ENCODE measurements at regions not wholly inside any gene's neighbourhood (a gene's known extent, or its start where the extent isn't known, plus 50 kb on each side); places are given as distances from the start of the nearest gene placed in this dataset.

DNA sequence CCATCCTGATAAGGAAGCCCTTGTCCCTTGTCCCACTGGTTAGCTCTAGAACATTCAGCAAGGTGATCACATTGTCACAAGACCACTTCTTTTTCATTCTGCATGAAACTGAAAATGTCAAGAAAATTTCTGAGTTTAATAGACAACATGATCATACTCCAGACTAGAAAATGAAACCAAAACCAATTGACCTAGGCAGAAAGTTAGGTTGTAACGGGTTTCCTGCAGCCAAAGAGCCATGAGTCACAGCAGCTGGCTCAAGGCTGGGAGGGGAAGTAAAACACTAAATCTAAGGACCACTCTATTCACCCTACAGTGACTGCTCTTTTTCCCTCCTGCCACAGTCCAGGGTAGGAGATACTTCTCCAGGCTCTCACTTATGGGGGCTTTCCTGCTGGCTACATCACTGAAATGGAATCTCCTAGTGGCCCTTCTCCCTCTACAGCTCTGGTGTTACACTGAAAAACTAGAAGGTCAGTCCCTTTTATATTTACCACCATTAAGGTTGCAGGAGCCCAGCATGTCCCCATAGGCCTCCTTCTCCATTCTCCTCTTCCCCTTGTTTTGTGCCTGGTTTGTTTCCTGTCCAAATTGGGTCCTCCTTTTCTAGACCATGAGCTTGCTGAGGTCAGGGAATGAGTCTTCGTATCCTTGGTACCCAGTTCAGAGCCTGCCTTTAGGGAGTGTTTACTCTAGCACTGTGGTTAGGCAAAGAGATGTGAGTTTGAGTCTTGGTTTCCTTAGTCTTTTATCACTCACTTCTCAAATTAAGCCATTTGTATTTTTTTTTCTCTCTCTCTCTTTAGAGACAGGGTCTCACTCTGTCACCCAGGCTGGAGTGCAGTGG lies 236.5 kb upstream of the JUN start:
- DNase-seq (ENCODE audit: low read depth in 1 of 2, low spot score in 1 of 2), result no peak

DNA sequence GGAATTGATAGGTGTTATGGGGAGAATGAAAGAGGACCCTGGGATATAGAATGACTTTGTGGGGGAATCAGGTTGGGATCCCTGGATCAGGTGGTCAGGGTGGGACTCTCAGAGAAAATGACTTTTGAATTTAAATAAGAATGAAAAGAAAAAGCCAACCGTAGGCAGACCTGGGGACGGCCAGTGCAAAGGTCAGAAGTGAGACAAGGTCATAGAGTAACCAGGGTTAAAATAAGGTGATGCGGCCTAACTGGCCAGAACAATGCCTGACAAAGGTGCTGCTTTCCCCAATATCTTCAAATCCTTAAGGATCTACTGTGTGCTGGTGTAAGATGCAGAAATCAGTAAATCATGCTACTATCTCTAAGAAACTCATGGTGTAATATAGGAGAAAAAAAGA lies 238.4 kb upstream of the JUN start:
- no peak for DNase-seq (ENCODE audit: low read depth in 1 of 2, low spot score in 1 of 2)

DNA sequence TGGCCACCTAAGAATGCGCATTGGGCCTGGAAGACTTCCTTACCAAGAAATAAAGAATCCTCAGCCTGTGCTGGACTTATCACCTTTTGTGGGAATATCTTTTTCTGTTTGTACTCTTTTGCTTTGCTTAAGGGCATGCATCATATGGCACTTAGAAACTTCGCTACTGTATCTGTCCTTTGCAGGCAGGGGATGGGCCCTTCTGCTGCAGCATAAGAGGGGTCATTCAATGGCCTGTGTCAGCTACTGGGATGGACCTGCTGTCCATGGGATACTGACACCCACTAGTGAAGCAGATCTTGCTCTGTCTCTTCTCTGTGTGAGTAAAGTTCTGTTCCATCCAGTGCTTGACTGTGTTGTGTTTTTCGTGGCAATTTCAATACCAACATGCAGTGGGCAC lies 239.0 kb upstream of the JUN start:
- DNase-seq (ENCODE audit: low read depth in 1 of 2, low spot score in 1 of 2), result no peak

DNA sequence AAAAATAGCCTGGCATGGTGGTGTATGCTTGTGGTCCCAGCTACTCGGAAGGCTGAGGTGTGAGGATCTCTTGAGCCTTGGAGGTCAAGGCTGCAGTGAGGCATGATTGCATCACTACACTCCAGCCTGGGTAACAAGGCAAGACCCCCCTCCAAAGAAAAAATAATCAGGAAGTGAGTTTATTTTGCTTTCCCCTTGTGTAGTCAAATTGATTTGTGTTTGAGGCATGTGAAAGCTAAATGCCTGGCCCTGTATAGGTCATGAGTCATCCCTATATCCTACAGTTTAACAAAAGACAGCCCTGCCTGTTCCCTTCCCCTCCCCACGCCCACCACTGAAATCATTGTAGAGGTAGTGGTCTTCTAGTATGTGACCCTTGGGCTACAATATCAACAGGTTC lies 241.4 kb upstream of the JUN start:
- DNase-seq (ENCODE audit: low read depth in 1 of 2, low spot score in 1 of 2), result no peak

GRCh38 chr1:59025898-59026426 lies 242.1 kb upstream of the JUN start:
- no peak for DNase-seq (ENCODE audit: low read depth in 1 of 2, low spot score in 1 of 2)

DNA sequence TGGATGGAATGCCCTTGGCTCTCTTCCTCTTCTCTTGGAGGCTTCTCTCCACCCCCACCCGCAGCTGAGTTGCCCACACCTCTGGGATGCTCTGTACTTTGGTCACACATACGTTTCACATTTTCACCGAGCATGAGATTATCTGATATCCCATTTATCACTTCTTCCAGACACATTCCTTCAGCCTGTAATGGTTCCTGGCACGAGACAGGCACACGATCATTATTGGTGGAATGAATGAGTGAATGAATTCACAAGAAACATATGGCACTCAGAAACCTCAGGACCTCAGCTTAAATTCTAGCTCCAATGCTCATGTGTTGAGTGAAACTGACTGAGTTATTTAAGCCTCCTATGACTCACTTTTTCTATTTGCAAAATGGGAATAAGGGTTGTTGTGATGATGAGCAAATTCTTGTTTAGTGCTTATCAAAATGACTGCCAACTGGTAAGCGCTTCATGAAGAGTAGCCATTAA lies 242.7 kb upstream of the JUN start:
- DNase-seq (ENCODE audit: low read depth in 1 of 2, low spot score in 1 of 2), result no peak

- no peak for DNase-seq (ENCODE audit: low read depth in 1 of 2, low spot score in 1 of 2)
Observed at GRCh38 chr1:59027177-59027576, 243.3 kb upstream of the JUN start.

GRCh38 chr1:59028048-59028447 lies 244.2 kb upstream of the JUN start:
- DNase-seq (ENCODE audit: low read depth in 1 of 2, low spot score in 1 of 2), result no peak

DNA sequence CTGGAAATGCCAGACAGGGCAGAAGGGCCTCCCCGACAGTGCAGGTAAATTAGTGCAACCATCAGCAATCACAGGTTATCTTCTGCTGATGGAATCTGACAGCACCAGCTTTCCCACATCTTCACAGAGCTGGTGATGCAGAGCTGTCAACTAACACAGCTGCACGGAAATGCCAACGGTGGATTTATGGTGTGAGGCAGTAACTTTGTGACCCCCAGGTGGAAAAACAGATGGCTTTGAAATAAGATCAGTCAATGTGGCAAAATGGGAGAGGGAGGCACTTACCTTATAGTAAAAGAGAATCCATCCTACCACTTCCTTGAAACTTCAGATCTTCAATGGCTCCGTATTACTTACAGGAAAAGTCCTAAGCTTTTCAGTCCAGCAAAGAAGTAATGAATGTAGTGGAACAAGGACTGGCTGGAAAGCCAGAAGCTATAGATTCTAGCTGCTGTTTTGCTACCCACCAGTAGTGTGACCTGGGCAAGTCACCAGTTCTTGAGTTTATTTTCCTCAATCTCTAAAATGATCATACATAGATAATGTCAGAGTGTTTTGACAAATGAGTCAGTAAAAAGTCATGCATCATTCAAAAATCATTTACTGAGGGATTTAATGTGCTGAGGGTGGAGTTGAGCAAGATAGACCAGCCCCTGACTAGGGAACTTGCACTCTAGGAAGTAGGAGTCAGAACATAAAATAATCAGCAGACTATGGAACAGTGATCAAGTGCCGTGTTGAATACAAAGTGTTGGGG lies 245.7 kb upstream of the JUN start:
- no peak for DNase-seq (ENCODE audit: low read depth in 1 of 2, low spot score in 1 of 2)

- DNase-seq (ENCODE audit: low read depth in 1 of 2, low spot score in 1 of 2), result no peak
Observed at GRCh38 chr1:59032228-59032627, 248.4 kb upstream of the JUN start.

DNA sequence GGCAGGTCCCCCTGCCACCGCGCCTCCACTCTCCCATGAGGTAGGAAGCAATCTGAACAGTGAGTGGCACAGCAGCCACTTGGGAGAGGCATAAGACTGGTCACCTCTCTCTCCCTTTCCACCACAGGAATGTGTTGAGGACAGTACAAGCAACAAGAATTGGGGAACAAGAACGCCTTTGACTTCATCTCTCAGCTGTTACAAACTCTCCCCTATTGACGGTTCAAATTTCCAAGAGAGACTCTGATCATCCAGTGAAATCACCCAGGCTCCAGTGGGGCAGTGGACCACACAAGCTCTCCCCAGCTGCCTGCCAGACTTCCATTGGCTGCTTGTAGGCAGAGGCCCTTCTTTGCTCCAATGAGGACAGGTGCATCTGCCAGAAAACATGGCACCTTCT lies 249.9 kb upstream of the JUN start:
- DNase-seq (ENCODE audit: low read depth in 1 of 2, low spot score in 1 of 2), result no peak

DNA sequence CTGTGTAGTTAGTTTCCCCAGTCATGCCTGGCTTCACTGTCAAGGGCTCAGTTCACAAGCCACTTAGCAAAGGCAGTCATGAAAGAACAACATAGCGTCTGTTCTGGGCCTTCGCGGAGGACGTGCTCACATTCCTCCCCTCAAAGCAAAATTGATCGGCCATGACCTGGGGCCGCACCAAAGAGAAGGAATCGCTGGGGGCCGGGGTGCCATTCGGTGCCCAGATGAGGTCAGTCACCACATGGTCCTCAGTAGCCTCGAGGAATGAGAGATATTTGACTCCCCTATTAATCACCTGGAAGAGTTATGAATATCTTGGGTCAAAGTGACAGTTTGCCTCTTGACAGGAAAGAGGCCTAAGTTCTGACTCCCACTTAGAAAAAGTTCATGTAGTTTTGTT lies 251.1 kb upstream of the JUN start:
- DNase-seq (ENCODE audit: low read depth in 1 of 2, low spot score in 1 of 2), result no peak

GRCh38 chr1:59039551-59039950 lies 255.7 kb upstream of the JUN start:
- no peak for DNase-seq (ENCODE audit: low read depth in 1 of 2, low spot score in 1 of 2)

DNA sequence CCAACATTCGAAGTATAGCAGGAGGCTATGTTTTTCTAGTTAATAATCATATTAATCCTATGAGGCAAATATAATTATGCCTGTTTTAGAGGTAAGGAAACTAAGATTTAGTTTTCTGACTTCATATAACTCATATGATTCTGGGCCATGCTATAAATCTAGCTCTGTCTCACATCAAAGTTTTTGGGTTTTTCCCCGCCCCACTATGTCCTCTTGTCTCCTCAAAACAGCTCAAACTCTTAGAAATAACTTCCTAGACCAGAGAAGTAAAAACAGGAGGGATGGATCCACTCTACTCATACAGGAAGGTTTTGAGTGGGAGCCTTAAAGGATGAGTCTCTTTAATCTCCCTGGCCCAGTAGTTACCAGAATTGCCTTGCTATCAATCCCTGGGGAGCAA lies 256.4 kb upstream of the FGGY start:
- DNase-seq (ENCODE audit: low read depth in 1 of 2, low spot score in 1 of 2), result no peak

DNA sequence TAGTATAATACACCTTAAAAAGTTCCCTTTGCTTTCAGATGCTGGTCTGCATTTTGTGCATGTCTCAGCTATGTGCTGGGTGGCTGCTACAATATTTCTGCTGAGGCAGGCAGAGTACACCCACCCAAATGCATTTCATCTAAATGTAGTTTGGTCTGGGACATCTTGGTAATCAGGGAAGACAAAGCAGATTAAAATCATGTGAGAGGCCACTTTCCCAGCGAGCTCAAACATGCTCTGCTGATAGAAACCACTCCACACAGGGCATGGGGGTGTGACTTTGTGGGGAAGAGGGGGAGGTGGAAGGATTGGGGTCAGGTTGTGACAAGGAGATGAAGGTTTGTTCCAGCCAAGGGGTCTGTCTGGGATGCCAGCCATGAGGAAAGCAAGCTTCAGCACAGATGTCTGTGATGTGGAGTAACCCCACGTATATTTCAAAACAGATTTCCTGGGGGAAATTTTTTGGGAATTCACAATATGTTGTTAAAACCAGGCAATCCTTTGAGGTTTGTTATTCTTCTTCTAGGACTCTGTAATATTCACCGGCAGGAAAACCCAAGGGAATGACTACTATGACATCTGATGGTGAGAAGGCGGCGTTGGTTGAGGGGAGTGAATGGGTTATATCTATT lies 255.1 kb upstream of the FGGY start:
- DNase-seq (ENCODE audit: low read depth in 1 of 2, low spot score in 1 of 2), result no peak

- DNase-seq (ENCODE audit: low read depth in 1 of 2, low spot score in 1 of 2), result no peak
Observed at GRCh38 chr1:59043796-59044195, 253.1 kb upstream of the FGGY start.

- no peak for DNase-seq (ENCODE audit: low read depth in 1 of 2, low spot score in 1 of 2)
Observed at GRCh38 chr1:59044535-59045121, 252.3 kb upstream of the FGGY start.

DNA sequence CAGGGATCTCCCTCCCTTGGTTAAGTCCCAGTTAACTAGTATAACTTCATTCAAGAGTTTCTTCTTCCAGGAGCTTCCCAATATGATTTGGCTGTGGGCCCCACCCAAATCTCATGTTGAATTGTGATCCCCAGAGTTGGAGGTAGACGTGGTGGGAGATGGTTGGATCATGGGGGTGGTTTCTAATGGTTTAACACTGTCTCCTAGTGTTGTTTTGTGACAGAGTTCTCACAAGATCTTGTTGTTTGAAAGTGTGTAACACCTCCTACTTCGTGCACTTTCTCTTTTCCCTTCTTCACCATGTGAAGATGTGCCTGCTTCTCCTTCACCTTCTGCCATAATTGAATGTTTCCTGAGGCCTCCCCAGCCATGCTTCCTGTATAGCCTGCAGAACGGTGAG lies 251.8 kb upstream of the FGGY start:
- DNase-seq (ENCODE audit: low read depth in 1 of 2, low spot score in 1 of 2), result no peak

DNA sequence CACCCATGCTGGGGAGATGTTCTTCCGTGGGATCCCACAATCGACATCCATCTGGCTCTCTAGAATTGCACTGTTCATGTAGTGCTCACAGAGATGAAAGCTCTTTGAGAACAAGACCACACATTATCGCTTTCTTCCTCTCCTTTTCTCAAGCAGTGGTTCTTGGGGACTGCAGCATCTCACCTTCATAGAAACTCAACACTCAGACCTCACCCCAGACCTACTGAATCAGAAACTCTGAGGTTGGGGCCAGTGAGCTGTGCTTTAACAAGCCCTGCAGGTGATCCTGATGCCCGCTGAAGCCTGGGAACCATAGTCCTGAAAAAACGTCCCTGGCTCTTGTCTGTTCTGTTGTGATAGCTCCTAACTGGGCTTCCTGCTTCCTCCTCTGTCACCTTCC lies 251.3 kb upstream of the FGGY start:
- DNase-seq (ENCODE audit: low read depth in 1 of 2, low spot score in 1 of 2), result no peak

GRCh38 chr1:59046134-59046533 lies 250.8 kb upstream of the FGGY start:
- DNase-seq (ENCODE audit: low read depth in 1 of 2, low spot score in 1 of 2), result no peak

DNA sequence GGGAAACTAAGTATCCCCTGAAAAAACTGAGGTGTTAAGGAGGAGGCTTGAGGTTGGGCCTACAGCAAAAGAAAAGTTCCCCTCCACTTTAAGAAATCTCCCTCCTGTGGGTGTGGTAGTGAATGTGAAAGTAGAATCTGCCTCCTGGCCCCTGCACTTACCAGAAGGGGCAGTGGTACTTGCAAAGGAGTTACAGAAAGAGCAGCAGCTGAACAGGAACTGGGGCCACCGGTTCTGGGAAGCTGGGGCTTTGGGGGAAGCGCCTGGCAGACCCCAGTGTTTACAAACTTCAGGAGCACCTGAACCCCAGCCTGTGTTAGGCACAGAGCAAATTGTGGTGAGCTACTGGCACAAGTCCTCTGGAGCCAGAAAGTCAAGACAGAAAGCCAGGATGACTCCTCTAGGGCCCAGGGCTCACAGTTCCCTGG lies 250.2 kb upstream of the FGGY start:
- DNase-seq (ENCODE audit: low read depth in 1 of 2, low spot score in 1 of 2), result no peak

Data from stimulated activated CD4-positive, alpha-beta T cell treated with anti-CD3 and anti-CD28 coated beads, Interleukin-15, amount 100 ng/mL, for 1 hour (primary cell).